ENCODE measurements at regions not wholly inside any gene's neighbourhood (a gene's known extent, or its start where the extent isn't known, plus 50 kb on each side); places are given as distances from the start of the nearest gene placed in this dataset.

DNA sequence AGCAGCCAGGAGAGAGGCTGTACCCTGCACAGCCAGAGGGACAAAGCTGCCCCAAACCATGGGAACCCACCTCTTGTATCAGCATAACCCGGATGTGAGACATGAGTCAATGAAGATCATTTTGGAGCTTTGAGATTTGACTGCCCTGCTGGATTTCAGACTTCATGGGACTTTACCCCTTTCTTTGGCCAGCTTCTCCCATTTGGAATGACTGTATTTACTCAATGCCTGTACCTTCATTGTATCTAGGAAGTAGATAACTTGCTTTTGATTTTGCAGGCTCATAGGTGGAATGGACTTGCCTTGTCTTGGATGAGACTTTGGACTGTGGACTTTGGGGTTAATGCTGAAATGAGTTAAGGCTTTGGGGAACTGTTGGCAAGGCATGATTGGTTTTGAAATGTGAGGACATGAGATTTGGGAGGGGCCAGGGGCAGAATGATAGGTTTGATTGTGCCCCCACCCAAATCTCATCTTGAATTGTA, 616.2 kb downstream of the RWDD3 start:
- TF ChIP-seq, protein P1, sequence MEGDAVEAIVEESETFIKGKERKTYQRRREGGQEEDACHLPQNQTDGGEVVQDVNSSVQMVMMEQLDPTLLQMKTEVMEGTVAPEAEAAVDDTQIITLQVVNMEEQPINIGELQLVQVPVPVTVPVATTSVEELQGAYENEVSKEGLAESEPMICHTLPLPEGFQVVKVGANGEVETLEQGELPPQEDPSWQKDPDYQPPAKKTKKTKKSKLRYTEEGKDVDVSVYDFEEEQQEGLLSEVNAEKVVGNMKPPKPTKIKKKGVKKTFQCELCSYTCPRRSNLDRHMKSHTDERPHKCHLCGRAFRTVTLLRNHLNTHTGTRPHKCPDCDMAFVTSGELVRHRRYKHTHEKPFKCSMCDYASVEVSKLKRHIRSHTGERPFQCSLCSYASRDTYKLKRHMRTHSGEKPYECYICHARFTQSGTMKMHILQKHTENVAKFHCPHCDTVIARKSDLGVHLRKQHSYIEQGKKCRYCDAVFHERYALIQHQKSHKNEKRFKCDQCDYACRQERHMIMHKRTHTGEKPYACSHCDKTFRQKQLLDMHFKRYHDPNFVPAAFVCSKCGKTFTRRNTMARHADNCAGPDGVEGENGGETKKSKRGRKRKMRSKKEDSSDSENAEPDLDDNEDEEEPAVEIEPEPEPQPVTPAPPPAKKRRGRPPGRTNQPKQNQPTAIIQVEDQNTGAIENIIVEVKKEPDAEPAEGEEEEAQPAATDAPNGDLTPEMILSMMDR (IDR thresholded peaks at IDR 0.05) = no peak
- no peak for TF ChIP-seq ZFX (IDR thresholded peaks at IDR 0.05; ENCODE audit: borderline replicate concordance)
